ENCODE measurements at regions not wholly inside any gene's neighbourhood (a gene's known extent, or its start where the extent isn't known, plus 50 kb on each side); places are given as distances from the start of the nearest gene placed in this dataset.

DNA sequence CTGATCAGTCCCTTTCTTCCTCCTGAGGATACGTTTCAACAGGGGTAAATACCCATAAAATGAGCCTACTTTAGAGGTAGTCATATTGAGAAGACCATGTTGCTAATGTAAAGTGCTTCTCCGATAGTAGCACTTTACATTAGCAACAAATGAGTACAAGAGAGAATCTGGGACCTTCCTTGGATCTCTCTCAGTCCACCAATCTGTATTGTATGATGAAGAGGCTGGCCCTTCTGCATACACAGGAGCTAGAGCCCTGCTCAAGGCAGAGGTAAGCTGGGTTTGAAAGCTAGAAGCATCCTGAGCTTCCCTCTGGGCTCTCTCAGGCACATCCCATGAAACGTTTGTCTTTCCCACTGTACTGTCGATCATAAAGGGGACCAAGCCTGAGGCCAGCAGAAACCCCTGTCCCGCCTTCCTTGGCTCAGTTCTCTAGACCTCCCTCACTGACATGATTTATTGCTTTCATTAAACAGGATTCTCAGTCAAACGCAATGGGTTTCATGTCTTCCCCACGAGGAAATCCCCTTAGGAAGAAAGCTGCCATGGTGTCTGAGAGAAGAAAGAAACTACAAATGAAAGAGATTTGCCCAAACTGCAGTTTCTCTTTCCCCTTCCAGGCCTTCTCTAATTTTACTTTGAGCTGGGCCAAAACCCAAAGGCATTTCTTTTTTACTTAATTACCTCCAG, 62.8 kb upstream of the BCAR3 start:
- DNase-seq, result no peak

DNA sequence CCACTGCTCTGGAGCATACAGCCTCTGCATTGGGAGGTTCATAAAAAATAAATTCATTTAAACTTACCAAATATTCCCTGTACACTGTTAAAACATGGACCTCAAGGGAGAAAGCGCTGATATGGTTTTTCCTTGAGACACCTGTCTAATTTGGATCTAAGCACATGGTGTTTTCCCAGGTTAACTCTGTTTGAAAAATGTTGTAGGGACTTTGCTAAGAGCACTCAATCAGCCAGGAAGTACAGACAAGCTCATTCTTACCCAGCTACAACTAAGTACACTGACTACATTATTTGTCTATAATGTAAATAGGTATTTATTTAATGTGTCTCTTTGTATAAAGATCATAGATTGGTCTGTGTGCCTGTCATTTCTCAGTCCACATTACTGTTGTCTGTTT, 61.8 kb upstream of the BCAR3 start:
- no peak for DNase-seq

DNA sequence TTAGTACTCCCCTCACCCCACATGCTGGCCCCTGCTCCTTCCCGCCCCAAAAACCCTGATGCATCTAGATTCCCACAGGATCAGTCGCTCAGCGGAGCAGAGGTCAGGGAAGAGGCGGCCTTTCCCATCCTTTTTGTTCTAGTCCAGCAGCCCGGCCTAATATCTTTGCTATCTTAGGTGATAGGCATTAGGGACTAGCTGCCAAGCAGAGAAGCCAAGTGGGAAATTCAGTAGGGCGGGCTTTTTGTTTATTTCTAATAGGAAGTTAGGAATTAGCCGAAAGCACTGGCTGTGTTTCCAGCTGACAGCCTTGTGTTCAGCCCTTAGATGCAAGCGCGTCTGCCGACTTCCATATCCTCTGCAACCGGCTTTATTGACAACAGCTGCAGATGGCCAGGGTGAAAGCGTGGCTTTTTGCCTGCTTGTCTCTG, 59.0 kb upstream of the BCAR3 start:
- DNase-seq, result no peak

DNA sequence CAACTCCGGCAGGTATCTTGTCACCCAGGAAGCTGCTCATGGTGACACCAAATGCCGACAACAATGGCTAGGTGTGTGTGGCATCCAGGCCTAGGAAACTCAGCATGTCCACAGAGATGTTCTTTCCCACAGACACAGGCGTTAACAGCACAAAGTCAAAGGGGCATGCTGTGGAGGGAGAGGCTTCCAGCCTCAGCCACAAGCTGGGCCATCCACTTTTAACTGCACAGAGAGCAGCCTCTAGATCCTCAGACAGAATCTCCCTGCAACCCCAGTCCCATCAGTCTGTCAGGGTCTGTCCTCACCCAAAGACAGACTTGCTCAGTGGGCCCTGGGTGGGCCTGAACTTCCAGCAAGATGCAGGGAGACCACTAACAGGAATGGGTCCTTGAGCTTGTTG, 58.5 kb upstream of the BCAR3 start:
- DNase-seq, result no peak

DNA sequence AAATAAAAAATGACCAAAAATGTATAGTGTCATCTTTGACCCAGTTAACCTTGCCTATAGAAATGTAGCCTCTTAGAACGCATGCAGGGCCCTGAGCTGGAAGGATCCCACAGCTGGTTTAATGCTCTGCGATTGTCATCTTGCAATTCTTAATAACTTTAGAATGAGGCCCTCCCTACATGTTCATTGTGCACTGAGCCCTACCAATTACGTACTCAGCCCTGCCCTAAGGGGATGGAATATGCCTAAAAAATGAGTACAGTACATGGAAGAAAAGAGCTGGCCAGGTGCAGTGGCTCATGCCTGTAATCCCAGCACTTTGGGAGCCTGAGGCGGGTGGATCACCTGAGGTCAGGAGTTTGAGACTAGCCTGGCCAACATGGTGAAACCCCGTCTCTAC, 57.8 kb upstream of the BCAR3 start:
- no peak for DNase-seq

DNA sequence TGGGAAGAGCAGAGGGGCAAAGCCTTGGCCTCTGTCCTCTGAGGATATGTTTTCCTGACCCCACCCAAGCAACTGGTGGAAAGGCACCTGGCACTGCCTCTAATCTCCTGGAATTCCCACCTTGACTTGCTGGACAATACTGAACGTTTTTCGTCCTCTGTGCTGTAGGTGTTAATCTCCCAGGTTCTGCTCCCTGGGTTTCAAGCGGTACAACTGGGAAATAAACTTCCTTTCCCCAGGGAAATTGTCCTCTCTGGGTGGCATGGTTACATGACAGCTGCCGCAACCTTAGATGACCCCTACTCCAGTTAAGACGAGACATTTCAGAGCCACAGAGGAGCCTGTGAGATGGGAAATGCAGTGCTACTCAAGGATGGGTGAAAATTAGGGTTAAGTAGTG, 57.3 kb upstream of the BCAR3 start:
- no peak for DNase-seq

DNA sequence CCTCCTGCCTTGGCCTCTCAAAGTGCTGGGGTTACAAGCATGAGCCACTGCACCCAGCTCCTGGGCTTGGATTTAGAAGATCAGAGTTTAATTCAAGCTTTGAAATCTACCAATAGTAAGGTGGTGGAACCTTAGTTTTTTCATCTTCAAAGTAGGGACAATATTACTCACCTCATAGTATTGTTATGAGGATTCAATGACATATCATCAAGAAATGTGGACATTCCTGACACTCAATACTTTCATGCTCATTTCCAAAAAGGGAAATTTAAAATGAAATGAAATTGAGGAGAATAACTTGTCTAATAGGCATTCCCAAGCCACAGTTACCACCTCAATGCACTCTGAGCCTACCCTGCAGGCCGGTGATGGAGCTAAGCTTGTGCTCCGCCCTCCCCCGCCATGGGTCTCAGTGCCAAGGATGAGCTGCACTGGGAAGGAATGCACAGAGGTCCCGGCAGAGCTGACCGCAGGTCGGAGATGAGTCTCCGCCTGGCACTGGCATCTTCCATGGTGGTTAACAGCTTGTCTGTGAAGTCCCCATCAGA, 56.5 kb upstream of the BCAR3 start:
- no peak for DNase-seq

DNA sequence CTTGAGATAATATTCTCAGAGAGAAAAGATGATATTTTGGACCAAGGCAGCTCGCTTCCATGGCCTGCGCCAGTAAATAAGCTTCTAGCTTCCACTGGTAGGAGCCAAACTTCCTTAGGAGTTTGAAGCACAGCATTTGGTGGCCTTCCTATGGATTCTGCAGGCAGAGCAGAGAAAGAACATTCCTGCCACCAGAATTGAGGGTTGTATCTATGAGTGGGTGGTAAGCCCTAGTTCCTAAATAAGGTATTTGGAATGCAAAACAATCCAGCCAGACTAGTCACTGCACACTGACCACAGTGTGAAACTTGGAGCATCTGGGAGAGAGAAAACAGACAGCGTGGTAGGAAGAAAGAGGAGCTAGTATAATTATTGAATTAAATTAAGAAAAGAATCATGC, 54.1 kb upstream of the BCAR3 start:
- no peak for DNase-seq

DNA sequence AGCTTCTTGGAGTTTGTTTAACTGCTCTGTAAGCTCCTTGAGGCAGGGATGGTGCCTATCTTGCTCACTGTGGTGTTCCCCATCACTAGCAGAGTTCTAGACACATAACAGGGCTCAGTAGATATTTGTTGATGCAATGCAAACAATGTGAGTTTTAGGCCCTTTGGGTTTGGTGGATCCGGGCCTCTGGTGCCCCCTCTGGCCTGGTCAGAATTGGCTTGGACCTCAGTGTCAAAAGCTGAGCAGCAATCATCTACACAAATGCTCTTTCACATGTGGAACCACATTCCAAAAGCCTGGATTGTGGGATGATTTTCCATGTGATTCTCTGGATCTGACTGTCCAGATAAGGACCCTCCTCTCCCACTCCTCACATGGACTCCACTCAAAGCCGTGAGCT, 53.4 kb upstream of the BCAR3 start:
- no peak for DNase-seq

DNA sequence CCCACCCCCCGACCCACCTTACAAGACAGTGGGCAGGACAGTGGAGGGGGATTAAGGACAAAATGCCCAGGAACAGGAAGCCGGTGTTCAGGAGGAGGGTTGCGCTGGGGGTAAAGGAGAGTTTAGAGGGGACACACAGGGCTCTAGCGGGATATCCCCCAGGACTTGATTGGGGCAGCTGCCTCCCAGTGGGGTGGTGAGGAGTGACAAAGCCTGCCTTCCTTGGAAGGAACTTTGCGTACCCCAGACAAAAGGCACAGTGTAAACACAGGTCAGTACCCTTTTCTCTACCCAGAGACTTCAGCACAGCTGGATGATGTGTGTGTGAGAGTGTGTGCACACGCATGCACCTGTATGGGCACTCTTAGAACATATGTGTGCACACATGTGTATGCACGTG, 51.7 kb upstream of the BCAR3 start:
- no peak for DNase-seq

DNA sequence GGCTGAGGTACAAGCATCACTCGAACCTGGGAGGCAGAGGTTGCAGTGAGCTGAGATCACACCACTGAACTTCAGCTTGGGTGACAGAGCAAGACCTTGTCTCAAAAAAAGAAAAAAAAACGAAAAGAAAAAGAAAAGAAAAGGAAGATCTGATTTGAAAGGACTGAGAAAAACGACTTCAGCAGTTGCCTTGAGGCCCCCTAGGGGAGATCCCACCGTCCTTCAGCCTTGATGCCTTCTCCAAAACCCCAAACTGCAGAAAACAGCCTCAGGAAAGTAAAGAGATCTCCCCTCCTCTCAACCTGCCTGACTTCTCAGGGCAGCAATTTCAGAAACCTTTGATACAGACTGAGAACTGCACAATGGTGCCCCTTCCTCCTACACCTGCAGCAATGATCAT, 50.9 kb upstream of the BCAR3 start:
- DNase-seq, result no peak
